NT2/D1 (cell line): ENCODE measurements at regions not wholly inside any gene's neighbourhood (a gene's known extent, or its start where the extent isn't known, plus 50 kb on each side); places are given as distances from the start of the nearest gene placed in this dataset.

Experiments
- SUZ12 ChIP-seq: IDR thresholded peaks from 2 replicates; pipeline ENCODE4 v1.6.1; 2011; ENCODE audit not compliant: insufficient read length, insufficient read depth; ENCODE audit errors: extremely low read depth
- YY1 ChIP-seq: IDR thresholded peaks from 2 replicates; pipeline ENCODE4 v1.6.1; 2011; ENCODE audit not compliant: insufficient read length, insufficient read depth
- ZNF274 ChIP-seq: IDR thresholded peaks from 2 replicates; pipeline ENCODE4 v1.6.1; 2011; ENCODE audit warnings: mild to moderate bottlenecking, low read depth, low read length

DNA sequence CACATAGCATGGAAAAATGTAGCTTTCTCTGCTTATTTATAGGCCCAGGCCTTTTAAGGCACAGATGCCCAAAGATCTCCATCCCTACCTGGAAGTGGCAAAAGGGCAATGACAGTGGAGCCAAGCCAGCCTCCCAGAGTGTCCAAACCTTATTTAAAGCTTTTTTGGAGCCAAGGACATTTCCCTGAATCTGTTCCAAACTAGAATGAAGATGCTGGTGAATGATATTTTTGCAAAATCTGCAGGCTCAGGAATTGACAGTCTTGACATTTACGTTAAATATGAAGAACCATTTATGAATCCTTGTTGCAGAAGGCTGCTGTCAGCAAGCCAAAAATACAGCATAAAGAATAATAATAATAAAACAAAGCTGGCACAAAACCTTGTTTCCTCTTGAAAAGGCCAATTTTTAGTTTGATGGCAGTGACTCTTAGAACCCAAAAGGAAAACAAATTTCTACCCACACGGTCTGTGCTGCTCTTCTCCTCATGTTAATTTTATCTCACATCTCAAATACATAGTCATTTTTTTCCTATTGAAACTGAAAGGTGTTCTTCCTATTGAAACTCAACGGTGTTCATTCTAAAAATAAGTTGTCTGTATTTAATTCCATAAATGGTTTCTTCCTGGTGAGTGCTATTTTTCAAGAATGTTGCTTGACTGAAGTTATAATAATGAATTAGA is 206.3 kb upstream of the TBL1X start:
- TF ChIP-seq SUZ12: no peak
- TF ChIP-seq YY1: no peak
- TF ChIP-seq ZNF274: no peak
